GM23248 (cell line): ENCODE measurements at regions not wholly inside any gene's neighbourhood (a gene's known extent, or its start where the extent isn't known, plus 50 kb on each side); places are given as distances from the start of the nearest gene placed in this dataset.

Source experiments
- DNase-seq: peaks from one replicate; pipeline ENCODE4 v3.0.0-alpha.2; 2015
- H2AFZ ChIP-seq: fragments of 200-600 bp; sonication (generic); 2 replicates; pipeline ENCODE4 v1.6.1; 2016; ENCODE audit warnings: antibody characterized with exemption
- H3F3A ChIP-seq: fragments of 200-600 bp; sonication (generic); 2 replicates; pipeline ENCODE4 v1.6.1; 2016; ENCODE audit warnings: mild to moderate bottlenecking, antibody characterized with exemption, mixed run types; ENCODE audit not compliant: insufficient read depth
- H3K27ac ChIP-seq: fragments of 200-600 bp; sonication (generic); 2 replicates; pipeline ENCODE4 v1.5.1; 2016; ENCODE audit warnings: mild to moderate bottlenecking
- H3K27me3 ChIP-seq: fragments of 200-600 bp; sonication (generic); replicated peaks from 2 replicates; pipeline ENCODE4 v1.6.1; 2016; ENCODE audit warnings: mild to moderate bottlenecking; ENCODE audit not compliant: insufficient read depth
- H3K36me3 ChIP-seq: fragments of 200-600 bp; sonication (generic); 2 replicates; pipeline ENCODE4 v1.6.1; 2016; ENCODE audit warnings: low read depth, mild to moderate bottlenecking
- H3K4me1 ChIP-seq: fragments of 200-600 bp; sonication (generic); 2 replicates; pipeline ENCODE4 v1.6.1; 2016; ENCODE audit warnings: mild to moderate bottlenecking; ENCODE audit not compliant: insufficient read depth
- H3K4me2 ChIP-seq: fragments of 200-600 bp; sonication (generic); one replicate; pipeline ENCODE4 v1.6.1; 2016; ENCODE audit warnings: mild to moderate bottlenecking; ENCODE audit not compliant: unreplicated experiment
- H3K4me3 ChIP-seq: fragments of 200-600 bp; sonication (generic); 2 replicates; pipeline ENCODE4 v1.5.1; 2016; ENCODE audit warnings: mild to moderate bottlenecking
- H3K79me2 ChIP-seq: fragments of 200-600 bp; sonication (generic); 2 replicates; pipeline ENCODE4 v1.6.1; 2016; ENCODE audit warnings: mild to moderate bottlenecking; ENCODE audit not compliant: insufficient read depth
- H3K9ac ChIP-seq: fragments of 200-600 bp; sonication (generic); 2 replicates; pipeline ENCODE4 v1.6.1; 2016; ENCODE audit warnings: mild to moderate bottlenecking
- H3K9me2 ChIP-seq: fragments of 200-600 bp; sonication (generic); 2 replicates; pipeline ENCODE4 v1.6.1; 2016; ENCODE audit warnings: mixed run types, mild to moderate bottlenecking, moderate library complexity; ENCODE audit not compliant: insufficient read depth
- H3K9me3 ChIP-seq: fragments of 200-600 bp; sonication (generic); one replicate; pipeline ENCODE4 v1.6.1; 2017; ENCODE audit warnings: low read depth
- H4K20me1 ChIP-seq: fragments of 200-600 bp; sonication (generic); 2 replicates; pipeline ENCODE4 v1.6.0; 2016; ENCODE audit not compliant: insufficient read depth
- EZH2 ChIP-seq: fragments of 200-600 bp; sonication (generic); IDR thresholded peaks from 2 replicates; pipeline ENCODE4 v1.6.1; 2018; ENCODE audit warnings: antibody characterized with exemption, mild to moderate bottlenecking; ENCODE audit not compliant: insufficient read depth, poor library complexity, severe bottlenecking
- EZH2phosphoT487 ChIP-seq: fragments of 200-600 bp; sonication (generic); IDR thresholded peaks from 2 replicates; pipeline ENCODE4 v1.6.1; 2018; ENCODE audit warnings: antibody characterized with exemption, moderate library complexity, mild to moderate bottlenecking, low read depth; ENCODE audit not compliant: insufficient read depth
- WGBS, 2 experiments: methylation state at CpG; one replicate each; pipeline ENCODE4 v1.1.6; 2015 to 2017; ENCODE audit warnings: low lambda C conversion rate in 2 of 2, low coverage in 1 of 2; ENCODE audit errors: missing lambda C conversion rate in 2 of 2; 5-methylcytosine and 5-hydroxymethylcytosine counted together
- in situ Hi-C: fragments of 300-500 bp; cut with MboI; formaldehyde crosslinking; loops from 2 replicates; pipeline ENCODE4 v1.15.0; 2020

GRCh38 chr2:21812766-21813165, 689.0 kb downstream of the TDRD15 start:
- Histone ChIP-seq H3K27me3 (no peaks in the 10 kb centered on the region), H3K79me2 (no peaks in the 10 kb centered on the region), H3K9me3 (no peaks in the 10 kb centered on the region), H3K4me3 (no peak overlapping the region), H3K9me2 (no peaks in the 10 kb centered on the region), H3K36me3 (no peaks in the 10 kb centered on the region), H2AFZ (no peak overlapping the region), H3F3A (no peaks in the 10 kb centered on the region), H3K9ac (no peak overlapping the region), H3K27ac (no peak overlapping the region), H3K4me1 (no peaks in the 10 kb centered on the region), H4K20me1 (no peaks in the 10 kb centered on the region), H3K4me2 (no peak overlapping the region)
- WGBS, 2 experiments, result 14 to 44% methylated on average over 1 of the region's 1 CpG
- no peak for DNase-seq
- TF ChIP-seq EZH2 (no peak), EZH2phosphoT487 (no peak)
- in situ Hi-C loops, result no loop called here

- H3K4me2 ChIP-seq, result no peak overlapping the region
- no peaks in the 10 kb centered on the region for H3K9me2 ChIP-seq
- no peak for DNase-seq
- in situ Hi-C loops, result no loop called here
- no peaks in the 10 kb centered on the region for H4K20me1 ChIP-seq
- H3K36me3 ChIP-seq, result no peaks in the 10 kb centered on the region
- H3K27ac ChIP-seq, result no peak overlapping the region
- no peak overlapping the region for H2AFZ ChIP-seq
- H3K27me3 ChIP-seq, result no peaks in the 10 kb centered on the region
- H3K79me2 ChIP-seq, result no peaks in the 10 kb centered on the region
- WGBS, 2 experiments, result 16 to 27% methylated on average over 4 of the region's 4 CpGs
- no peaks in the 10 kb centered on the region for H3K9me3 ChIP-seq
- no peak for TF ChIP-seq EZH2phosphoT487
- TF ChIP-seq EZH2, result no peak
- H3K4me3 ChIP-seq, result no peak overlapping the region
- no peaks in the 10 kb centered on the region for H3K4me1 ChIP-seq
- H3K9ac ChIP-seq, result no peak overlapping the region
- no peaks in the 10 kb centered on the region for H3F3A ChIP-seq
Observed at GRCh38 chr2:21814588-21815149, 690.9 kb downstream of the TDRD15 start.

GRCh38 chr2:21818212-21818795, 694.5 kb downstream of the TDRD15 start:
- H3K4me1 ChIP-seq, result no peaks in the 10 kb centered on the region
- H3F3A ChIP-seq, result no peaks in the 10 kb centered on the region
- no peaks in the 10 kb centered on the region for H3K79me2 ChIP-seq
- 26 to 30% methylated on average over 7 of the region's 7 CpGs for WGBS, 2 experiments
- no peak overlapping the region for H3K4me3 ChIP-seq
- H2AFZ ChIP-seq, result no peak overlapping the region
- H3K36me3 ChIP-seq, result no peaks in the 10 kb centered on the region
- no peak overlapping the region for H3K27ac ChIP-seq
- no peaks in the 10 kb centered on the region for H3K9me3 ChIP-seq
- no peaks in the 10 kb centered on the region for H3K9me2 ChIP-seq
- H3K27me3 ChIP-seq, result no peaks in the 10 kb centered on the region
- in situ Hi-C loops, result no loop called here
- H3K4me2 ChIP-seq, result no peak overlapping the region
- TF ChIP-seq EZH2phosphoT487 (no peak), EZH2 (no peak)
- H3K9ac ChIP-seq, result no peak overlapping the region
- no peak for DNase-seq
- H4K20me1 ChIP-seq, result no peaks in the 10 kb centered on the region

GRCh38 chr2:21819454-21819853, 695.7 kb downstream of the TDRD15 start:
- TF ChIP-seq EZH2, result no peak
- no peak for TF ChIP-seq EZH2phosphoT487
- Histone ChIP-seq H3K79me2 (no peaks in the 10 kb centered on the region), H3K36me3 (no peaks in the 10 kb centered on the region), H4K20me1 (no peaks in the 10 kb centered on the region), H2AFZ (no peak overlapping the region), H3K9me2 (no peaks in the 10 kb centered on the region), H3K9ac (no peak overlapping the region), H3K4me3 (no peak overlapping the region), H3F3A (no peaks in the 10 kb centered on the region), H3K9me3 (no peaks in the 10 kb centered on the region), H3K4me1 (no peaks in the 10 kb centered on the region), H3K27me3 (no peaks in the 10 kb centered on the region), H3K4me2 (no peak overlapping the region), H3K27ac (no peak overlapping the region)
- WGBS, 2 experiments, result 20 to 31% methylated on average over 2 of the region's 2 CpGs
- DNase-seq, result no peak
- in situ Hi-C loops, result no loop called here
